ENCODE measurements at regions not wholly inside any gene's neighbourhood (a gene's known extent, or its start where the extent isn't known, plus 50 kb on each side); places are given as distances from the start of the nearest gene placed in this dataset.
"Not testable (repeated sequence)": the region's sequence is repeated elsewhere in the genome, so short reads cannot be mapped to it uniquely, and the experiment has no call there.

DNA sequence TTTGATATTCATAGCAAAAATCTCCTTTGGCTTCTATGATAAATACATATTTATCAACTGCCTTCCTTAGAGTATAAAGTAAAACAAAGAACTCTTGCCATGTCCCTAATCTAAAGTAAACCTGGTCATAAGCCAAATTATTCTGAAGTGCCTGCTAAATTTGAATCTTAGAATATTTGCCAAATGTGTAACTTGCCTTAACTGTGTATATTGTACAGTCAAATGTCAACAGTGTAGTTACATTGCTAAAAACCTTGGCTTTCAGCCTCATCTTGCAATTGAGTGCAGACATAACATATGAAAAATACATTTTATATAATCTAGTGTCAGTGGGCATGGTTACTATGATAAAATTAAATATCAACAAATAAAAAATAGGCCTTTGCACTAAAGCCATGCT lies 583.4 kb upstream of the ADAMTS5 start:
- Histone ChIP-seq H3K27me3 (replicated peaks; ENCODE audit: control insufficient read depth, insufficient read depth, low read length) (no peaks in the 10 kb centered on the region), H3K4me3 (replicated peaks; ENCODE audit: low read depth, low read length) (no peak overlapping the region), H3K36me3 (ENCODE audit: control insufficient read depth, insufficient read depth, low read length) (no peaks in the 10 kb centered on the region)
- DNase-seq (ENCODE audit: extremely low read depth, insufficient read length): no peak
- TF ChIP-seq, protein P1, sequence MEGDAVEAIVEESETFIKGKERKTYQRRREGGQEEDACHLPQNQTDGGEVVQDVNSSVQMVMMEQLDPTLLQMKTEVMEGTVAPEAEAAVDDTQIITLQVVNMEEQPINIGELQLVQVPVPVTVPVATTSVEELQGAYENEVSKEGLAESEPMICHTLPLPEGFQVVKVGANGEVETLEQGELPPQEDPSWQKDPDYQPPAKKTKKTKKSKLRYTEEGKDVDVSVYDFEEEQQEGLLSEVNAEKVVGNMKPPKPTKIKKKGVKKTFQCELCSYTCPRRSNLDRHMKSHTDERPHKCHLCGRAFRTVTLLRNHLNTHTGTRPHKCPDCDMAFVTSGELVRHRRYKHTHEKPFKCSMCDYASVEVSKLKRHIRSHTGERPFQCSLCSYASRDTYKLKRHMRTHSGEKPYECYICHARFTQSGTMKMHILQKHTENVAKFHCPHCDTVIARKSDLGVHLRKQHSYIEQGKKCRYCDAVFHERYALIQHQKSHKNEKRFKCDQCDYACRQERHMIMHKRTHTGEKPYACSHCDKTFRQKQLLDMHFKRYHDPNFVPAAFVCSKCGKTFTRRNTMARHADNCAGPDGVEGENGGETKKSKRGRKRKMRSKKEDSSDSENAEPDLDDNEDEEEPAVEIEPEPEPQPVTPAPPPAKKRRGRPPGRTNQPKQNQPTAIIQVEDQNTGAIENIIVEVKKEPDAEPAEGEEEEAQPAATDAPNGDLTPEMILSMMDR (IDR thresholded peaks at IDR 0.05; ENCODE audit: insufficient read depth, low read length, poor library complexity, severe bottlenecking): no peak

DNA sequence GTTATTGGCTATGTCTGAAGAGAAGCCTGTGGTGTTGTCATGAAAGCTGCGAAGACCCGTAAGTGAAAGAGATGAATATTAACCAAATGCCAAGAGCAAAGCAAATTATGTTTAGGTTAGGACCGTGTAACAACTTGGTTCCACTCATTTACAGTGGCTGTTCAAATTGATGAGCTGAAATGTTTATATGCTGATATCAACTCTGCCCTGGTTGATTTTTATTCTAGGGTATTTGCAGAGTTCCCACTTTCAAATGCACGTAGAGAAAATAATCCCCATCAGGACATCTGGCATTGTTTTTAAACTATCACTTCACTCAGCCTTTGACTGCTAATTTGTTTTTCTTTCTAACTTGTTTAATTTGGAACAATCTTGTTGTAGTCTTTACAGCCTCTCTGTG lies 581.6 kb upstream of the ADAMTS5 start:
- Histone ChIP-seq H3K4me3 (replicated peaks; ENCODE audit: low read depth, low read length) (no peak overlapping the region), H3K36me3 (ENCODE audit: control insufficient read depth, insufficient read depth, low read length) (no peaks in the 10 kb centered on the region), H3K27me3 (replicated peaks; ENCODE audit: control insufficient read depth, insufficient read depth, low read length) (no peaks in the 10 kb centered on the region)
- no peak for DNase-seq (ENCODE audit: extremely low read depth, insufficient read length)
- TF ChIP-seq, protein P1 (IDR thresholded peaks at IDR 0.05; ENCODE audit: insufficient read depth, low read length, poor library complexity, severe bottlenecking): no peak

GRCh38 chr21:27545754-27546349 lies 579.0 kb upstream of the ADAMTS5 start:
- Histone ChIP-seq H3K36me3 (ENCODE audit: control insufficient read depth, insufficient read depth, low read length) (no peaks in the 10 kb centered on the region), H3K4me3 (replicated peaks; ENCODE audit: low read depth, low read length) (no peak overlapping the region), H3K27me3 (replicated peaks; ENCODE audit: control insufficient read depth, insufficient read depth, low read length) (no peaks in the 10 kb centered on the region)
- no peak for DNase-seq (ENCODE audit: extremely low read depth, insufficient read length)
- TF ChIP-seq, protein P1 (IDR thresholded peaks at IDR 0.05; ENCODE audit: insufficient read depth, low read length, poor library complexity, severe bottlenecking): no peak

GRCh38 chr21:27542126-27542525 lies 575.2 kb upstream of the ADAMTS5 start:
- H3K36me3 ChIP-seq (ENCODE audit: control insufficient read depth, insufficient read depth, low read length); DNase-seq (ENCODE audit: extremely low read depth, insufficient read length); H3K4me3 ChIP-seq (replicated peaks; ENCODE audit: low read depth, low read length); H3K27me3 ChIP-seq (replicated peaks; ENCODE audit: control insufficient read depth, insufficient read depth, low read length): not testable (repeated sequence)

DNA sequence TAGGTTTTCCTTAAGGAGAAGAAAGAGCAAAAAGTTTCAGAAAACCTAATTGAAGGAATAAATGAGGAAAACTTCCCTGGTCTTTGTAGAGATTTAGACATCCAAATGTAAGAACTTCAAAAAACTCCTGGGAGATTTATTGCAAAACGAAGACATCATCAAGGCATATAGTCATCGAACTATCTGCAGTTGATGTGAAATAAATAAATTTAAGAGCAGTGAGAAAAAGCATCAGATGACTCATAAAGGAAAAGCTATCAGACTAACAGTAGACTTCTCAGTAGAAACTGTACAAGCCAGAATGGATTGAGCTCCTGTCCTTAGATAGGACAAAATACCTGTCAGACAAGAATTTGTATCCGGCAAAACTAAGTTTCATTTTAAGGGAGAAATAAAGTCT lies 569.4 kb upstream of the ADAMTS5 start:
- DNase-seq (ENCODE audit: extremely low read depth, insufficient read length): no peak
- no peak overlapping the region for H3K4me3 ChIP-seq (replicated peaks; ENCODE audit: low read depth, low read length)
- H3K36me3 ChIP-seq (ENCODE audit: control insufficient read depth, insufficient read depth, low read length): no peaks in the 10 kb centered on the region
- TF ChIP-seq, protein P1 (IDR thresholded peaks at IDR 0.05; ENCODE audit: insufficient read depth, low read length, poor library complexity, severe bottlenecking): no peak
- H3K27me3 ChIP-seq (replicated peaks; ENCODE audit: control insufficient read depth, insufficient read depth, low read length): no peaks in the 10 kb centered on the region

GRCh38 chr21:27535188-27535587 lies 568.3 kb upstream of the ADAMTS5 start:
- TF ChIP-seq, protein P1 (IDR thresholded peaks at IDR 0.05; ENCODE audit: insufficient read depth, low read length, poor library complexity, severe bottlenecking): no peak

More at GRCh38 chr21:27535188-27535587, 568.3 kb upstream of the ADAMTS5 start:
- no peaks in the 10 kb centered on the region for H3K36me3 ChIP-seq (ENCODE audit: control insufficient read depth, insufficient read depth, low read length)
- DNase-seq (ENCODE audit: extremely low read depth, insufficient read length): no peak
- no peak overlapping the region for H3K4me3 ChIP-seq (replicated peaks; ENCODE audit: low read depth, low read length)
- H3K27me3 ChIP-seq (replicated peaks; ENCODE audit: control insufficient read depth, insufficient read depth, low read length): no peaks in the 10 kb centered on the region
